Right kidney (tissue), 1 donor: ENCODE measurements at regions not wholly inside any gene's neighbourhood (a gene's known extent, or its start where the extent isn't known, plus 50 kb on each side); places are given as distances from the start of the nearest gene placed in this dataset.
"Not testable (repeated sequence)": the region's sequence is repeated elsewhere in the genome, so short reads cannot be mapped to it uniquely, and the experiment has no call there.

ENCODE experiments used
- DNase-seq: peaks from one replicate; pipeline ENCODE4 v3.0.0-alpha.2; 2016

DNA sequence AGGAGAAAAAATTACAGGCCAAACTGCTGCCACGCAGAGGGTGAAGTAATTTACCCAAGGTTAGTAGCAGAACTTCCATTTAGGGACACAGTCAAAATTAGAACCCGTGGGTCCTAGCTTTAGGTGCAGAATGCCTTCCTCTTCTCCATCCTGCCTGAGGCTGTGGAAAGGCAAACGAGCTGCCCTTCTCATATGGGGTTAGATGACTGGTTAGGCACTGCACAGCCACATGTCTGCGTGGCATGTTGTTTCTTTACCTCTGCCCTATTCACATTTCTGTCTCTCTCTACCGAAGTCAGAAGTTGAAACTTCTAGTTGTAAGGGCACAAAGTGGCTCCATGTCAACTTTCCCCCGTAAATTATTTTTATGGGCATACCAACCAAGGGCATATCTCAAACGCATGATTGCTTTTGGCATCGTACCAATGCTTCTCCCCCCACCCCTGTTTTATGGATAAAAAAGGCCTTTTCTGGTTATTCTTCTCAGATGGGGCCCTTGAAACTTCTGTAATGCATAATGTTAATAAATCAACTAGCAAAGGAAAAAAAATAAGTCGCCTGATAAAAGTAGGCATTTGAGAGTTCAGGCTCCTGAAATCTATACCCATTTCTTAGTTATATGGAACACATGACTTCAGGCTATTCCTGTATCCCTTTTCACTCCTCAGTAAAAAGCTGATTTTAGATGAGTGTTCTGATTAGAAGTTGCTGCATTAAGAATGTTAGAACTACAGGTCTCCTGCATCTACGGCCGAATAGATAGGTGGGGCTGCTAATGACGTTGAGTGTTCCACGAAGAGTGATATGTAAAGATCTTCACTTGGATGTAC is 139.6 kb upstream of the NRIP1 start:
- peak; percentile 44 for DNase-seq

DNA sequence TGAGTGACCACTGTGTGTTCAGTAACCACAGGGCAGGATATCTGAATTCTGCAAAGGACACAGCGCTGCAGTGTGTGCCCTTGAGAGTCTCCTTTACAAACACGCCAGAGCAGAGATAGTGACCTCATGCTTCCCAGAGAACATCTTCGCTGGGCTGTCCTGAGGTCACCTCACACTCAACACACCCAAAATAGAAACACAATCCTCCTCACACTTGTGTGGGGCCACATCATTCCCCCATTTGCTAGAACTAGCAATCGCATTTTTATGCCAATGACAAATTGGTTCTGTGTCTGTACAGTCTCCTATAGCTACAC is 140.1 kb upstream of the NRIP1 start:
- DNase-seq = no peak

GRCh38 chr21:15206514-15206913 is 141.7 kb upstream of the NRIP1 start:
- DNase-seq = no peak

DNA sequence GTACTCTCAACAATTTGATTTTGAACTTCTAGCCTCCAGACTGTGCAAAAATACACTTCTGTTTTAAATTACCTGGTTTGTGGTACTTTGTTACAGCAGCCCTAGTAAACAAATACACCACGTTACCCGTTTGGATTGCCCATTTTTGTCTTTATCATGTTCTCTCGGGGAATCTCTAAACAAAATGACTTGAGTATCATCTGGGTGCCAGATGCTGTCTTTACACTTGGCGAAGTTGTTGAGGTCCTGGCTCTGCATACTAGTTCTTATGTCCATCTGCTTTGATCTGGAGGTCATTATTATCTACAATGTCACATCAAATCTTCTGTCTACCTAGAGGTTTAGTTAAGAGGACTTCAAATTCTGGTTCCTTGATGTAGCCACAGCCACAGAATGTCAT is 142.4 kb upstream of the NRIP1 start:
- no peak for DNase-seq

GRCh38 chr21:15207635-15208370 is 143.0 kb upstream of the NRIP1 start:
- no peak for DNase-seq

GRCh38 chr21:15208786-15209185 is 144.0 kb upstream of the NRIP1 start:
- no peak for DNase-seq

- DNase-seq = no peak
These were observed 144.4 kb upstream of the NRIP1 start for GRCh38 chr21:15209224-15209623.

DNA sequence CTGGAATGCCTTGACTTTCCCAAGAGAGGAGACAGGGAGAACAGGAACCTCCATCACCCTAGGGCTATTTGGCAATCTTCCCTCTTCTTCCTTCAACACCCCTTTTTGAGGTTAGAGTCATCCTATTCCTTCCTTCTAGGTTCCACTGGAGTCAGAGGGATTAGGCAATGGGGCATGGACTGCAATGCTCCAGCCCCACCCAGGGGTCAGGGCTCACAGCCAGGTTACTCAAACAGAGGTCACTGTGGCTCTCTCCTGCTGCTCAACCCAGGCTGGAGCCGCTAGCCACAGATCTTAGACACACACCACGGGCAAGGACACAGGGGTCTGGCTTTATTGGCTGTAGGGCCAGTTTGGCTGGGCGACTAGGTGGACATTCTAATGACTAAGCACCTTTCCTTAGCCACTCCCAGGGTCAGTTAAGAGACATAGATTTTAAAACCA is 145.5 kb upstream of the NRIP1 start:
- DNase-seq = no peak

DNA sequence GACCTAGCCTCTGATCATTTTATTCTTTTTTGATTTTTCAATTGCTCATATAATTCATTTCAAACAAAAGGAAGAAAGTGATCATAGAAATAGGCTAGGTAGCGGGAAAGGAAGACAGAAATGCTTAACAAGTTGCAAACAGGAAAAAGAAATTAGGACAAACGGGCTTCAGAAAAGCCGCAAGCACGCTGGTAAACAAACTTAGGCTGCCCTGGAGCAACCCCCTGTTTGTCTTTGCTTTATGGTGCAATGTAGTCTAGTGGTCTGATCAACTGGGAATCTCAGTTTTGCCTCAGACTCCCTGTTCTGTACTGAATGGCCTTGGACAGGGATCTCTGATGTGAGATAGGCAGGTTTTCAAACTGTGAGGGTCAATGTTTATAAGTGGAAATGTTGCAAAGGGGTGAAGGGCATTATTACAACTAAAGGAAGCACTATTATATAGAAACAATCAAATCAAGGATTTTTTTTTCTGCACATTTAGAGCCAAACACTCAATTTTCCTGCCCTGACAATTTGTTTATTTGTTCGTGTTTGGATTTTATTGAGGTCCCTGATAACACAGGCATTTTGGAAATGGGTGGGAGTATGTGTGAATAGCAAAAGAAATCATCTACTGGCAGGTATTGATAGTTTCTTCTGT is 146.8 kb upstream of the NRIP1 start:
- no peak for DNase-seq

DNA sequence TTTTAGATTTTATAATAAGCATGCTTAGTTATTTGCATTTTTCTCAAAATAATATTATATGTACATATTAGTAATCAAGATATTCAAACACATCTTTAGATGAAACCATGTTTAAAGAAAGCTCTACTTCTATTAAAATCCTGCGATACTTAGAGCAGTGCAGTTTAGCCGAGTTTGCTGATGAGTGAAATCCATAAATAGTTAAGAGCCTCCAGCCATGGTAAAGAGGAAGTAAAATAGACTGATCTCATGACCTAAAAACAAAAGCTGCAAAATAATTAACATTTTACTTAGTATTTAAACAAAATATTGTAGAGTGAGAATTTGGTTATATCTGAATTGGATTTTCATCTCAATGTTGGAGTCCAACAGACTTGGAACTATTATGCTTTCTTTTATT is 147.4 kb upstream of the NRIP1 start:
- no peak for DNase-seq

DNA sequence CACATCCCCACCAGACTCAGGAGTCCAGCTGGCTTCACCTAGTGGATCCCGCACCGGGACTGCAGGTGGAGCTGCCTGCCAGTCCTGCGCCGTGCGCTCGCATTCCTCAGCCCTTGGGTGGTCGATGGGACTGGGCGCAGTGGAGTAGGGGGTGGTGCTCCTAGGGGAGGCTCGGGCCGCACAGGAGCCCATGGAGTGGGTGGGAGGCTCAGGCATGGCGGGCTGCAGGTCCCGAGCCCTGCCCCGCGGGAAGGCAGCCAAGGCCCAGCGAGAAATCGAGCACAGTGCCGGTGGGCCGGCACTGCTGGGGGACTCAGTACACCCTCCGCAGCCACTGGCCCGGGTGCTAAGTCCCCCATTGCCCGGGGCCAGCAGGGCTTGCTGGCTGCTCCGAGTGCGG is 153.7 kb upstream of the NRIP1 start:
- DNase-seq = not testable (repeated sequence)

DNA sequence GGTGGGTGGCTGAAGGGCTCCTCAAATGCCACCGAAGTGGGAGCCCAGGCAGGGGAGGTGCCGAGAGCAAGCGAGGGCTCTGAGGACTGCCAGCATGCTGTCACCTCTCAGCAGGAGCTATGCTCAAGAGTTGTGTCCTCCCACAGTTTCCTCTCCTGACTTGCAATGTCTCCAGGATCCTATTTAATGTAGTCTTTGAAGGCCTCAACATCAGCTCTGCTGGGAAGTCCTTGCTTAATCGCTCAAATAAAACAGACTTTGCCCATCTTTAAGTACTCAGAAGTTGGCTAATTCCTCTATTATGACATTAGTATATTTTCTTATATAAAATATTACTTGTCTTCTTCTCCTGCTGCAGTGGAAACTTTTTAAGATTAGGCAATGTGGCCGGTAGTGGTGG is 154.2 kb upstream of the NRIP1 start:
- DNase-seq = no peak

DNA sequence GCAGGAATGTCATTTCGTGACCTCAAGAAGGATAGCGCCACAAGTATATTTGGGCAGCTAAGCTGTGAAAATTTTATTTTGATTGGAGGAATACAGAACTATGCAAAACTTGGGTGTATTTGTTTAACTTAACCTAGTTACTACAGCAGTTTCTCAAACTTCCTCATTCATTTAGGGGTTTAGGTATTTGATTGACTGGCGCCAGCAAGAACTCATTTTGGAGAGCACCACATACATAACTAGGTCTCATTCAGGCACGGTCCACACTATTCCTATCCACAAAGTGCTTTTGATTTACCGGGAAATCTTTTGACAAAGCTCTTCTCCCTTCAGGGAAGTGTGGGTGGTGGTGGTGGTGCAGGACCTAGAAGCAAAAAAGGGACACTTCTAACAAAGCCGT is 155.1 kb upstream of the NRIP1 start:
- no peak for DNase-seq

DNA sequence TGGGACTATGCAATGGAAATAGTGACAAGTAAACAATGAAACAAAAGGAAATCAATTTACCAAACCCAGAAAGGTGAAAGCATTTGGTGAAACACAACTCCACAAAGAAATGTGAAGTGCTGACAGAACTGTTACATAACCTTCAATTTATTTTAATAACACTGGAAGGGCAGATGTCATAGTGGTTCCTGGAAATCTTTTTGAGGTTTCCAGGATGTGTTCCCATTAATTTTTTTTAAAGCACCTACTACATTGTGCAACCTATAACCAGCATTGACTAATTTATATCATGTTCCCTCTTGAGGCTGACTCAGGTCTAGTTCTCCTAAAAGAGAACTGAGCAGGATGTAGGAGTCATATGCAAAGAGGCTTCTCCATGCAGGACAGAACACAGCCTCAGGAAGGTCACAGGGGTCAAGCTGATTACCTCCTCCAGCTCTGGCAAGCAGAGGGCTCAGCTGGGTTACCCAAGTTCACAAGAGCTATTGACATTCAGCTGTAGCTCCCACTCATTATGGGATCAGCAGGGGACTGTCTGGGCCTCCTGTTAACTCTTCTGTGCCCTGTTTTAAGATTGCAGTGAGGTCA is 157.1 kb upstream of the NRIP1 start:
- no peak for DNase-seq

- no peak for DNase-seq
These were observed 157.9 kb upstream of the NRIP1 start for GRCh38 chr21:15222707-15223106.

DNA sequence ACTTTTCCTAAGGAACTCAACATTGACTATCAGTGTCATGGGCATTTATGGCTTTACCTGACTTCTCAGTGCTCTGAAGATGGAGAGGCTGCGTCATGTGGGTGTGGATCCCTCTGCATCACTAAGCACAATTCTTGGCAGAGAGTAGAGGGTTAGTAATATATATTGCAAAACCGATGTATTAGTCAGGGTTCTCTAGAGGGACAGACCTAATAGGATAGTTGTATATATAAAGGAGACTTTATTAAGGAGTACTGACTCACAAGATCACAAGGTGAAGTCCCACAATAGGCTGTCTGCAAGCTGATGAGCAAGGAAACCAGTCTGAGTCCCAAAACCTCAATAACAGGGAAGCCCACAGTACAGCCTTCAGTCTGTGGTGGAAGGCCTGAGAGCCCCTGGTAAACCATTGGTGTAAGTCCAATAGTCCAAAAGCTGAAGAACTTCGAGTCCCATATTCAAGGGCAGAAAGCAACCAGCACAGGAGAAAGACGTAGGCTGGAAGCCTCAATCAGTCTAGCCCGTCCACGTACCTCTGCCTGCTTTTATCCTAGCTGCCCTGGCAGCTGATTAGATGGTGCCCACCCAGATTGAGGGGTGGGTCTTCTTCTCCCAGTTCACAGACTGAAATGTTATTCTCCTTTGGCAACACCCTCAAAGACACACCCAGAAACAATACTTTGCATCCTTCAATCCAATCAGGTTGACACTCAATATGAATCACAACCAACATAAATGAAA is 159.7 kb upstream of the NRIP1 start:
- no peak for DNase-seq

GRCh38 chr21:15227919-15228318 is 163.1 kb upstream of the NRIP1 start:
- no peak for DNase-seq

- DNase-seq = no peak
These were observed 164.6 kb upstream of the NRIP1 start for GRCh38 chr21:15229390-15229789.

- no peak for DNase-seq
These were observed 168.8 kb upstream of the NRIP1 start for GRCh38 chr21:15233611-15234010.

DNA sequence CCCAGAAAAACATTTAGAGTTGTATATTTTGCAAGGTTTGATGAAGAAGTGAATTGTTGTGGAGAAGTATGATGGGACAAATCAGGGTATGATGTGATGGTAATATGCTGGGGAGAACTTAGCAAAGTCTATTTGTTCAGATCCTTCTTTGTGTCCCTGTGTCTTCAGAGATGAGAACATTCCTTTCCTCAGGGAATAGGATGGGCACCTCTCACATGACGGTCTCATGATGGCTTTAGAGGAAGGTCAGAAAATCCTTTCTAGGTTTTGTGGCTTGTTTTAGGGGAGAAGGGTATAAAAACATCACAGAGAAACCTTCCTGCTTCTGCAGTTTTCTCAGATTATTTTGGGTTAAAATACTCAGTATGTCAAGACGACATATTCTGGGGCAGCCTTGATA is 171.3 kb upstream of the NRIP1 start:
- DNase-seq = no peak

DNA sequence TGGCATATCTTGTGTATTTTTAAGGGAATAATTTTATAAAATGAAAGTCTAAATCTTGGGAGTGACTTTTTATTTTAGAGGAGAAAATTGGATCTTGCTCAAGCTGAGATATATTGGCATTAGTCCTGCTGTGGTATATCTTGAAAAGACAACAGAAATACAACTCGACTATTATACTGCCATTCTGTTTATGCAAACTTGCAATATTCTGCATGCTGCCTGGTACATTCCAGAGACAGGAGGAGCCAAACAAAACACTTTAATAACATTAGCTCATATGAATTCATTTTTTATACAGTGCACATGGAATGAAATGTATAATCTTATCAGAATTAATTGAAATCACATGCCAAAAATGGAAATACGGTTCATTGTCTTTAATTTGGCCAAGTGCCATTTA is 176.0 kb upstream of the NRIP1 start:
- no peak for DNase-seq

- no peak for DNase-seq
These were observed 177.4 kb upstream of the NRIP1 start for GRCh38 chr21:15241997-15242736.
